Epidermal melanocyte (primary cell): ENCODE measurements at regions not wholly inside any gene's neighbourhood (a gene's known extent, or its start where the extent isn't known, plus 50 kb on each side); places are given as distances from the start of the nearest gene placed in this dataset.

Source experiments
- DNase-seq: peaks from one replicate; pipeline ENCODE4 v3.0.0; 2011; ENCODE audit warnings: low spot score; ENCODE audit not compliant: insufficient read length

- DNase-seq = no peak
Observed at GRCh38 chr1:227450489-227450888, 112.9 kb upstream of the ZNF678 start.

GRCh38 chr1:227449741-227450441 lies 113.5 kb upstream of the ZNF678 start:
- no peak for DNase-seq

- no peak for DNase-seq
Observed at GRCh38 chr1:227449051-227449450, 114.3 kb upstream of the ZNF678 start.

GRCh38 chr1:227447531-227447990 lies 115.8 kb upstream of the ZNF678 start:
- DNase-seq = no peak

GRCh38 chr1:227445746-227446145 lies 117.6 kb upstream of the ZNF678 start:
- no peak for DNase-seq

GRCh38 chr1:227445092-227445674 lies 118.2 kb upstream of the ZNF678 start:
- DNase-seq = no peak

GRCh38 chr1:227440182-227440581 lies 121.9 kb upstream of the CDC42BPA start:
- DNase-seq = no peak

- DNase-seq = peak; percentile 75
Observed at GRCh38 chr1:227437495-227438008, 119.3 kb upstream of the CDC42BPA start.

GRCh38 chr1:227434808-227435444 lies 116.6 kb upstream of the CDC42BPA start:
- DNase-seq = no peak

- DNase-seq = no peak
Observed at GRCh38 chr1:227433663-227434341, 115.5 kb upstream of the CDC42BPA start.

- no peak for DNase-seq
Observed at GRCh38 chr1:227432981-227433380, 114.7 kb upstream of the CDC42BPA start.

- no peak for DNase-seq
Observed at GRCh38 chr1:227432181-227432535, 113.9 kb upstream of the CDC42BPA start.

- DNase-seq = no peak
Observed at GRCh38 chr1:227429447-227430359, 111.4 kb upstream of the CDC42BPA start.

GRCh38 chr1:227428803-227429202 lies 110.5 kb upstream of the CDC42BPA start:
- DNase-seq = no peak

- no peak for DNase-seq
Observed at GRCh38 chr1:227427411-227427810, 109.1 kb upstream of the CDC42BPA start.

- no peak for DNase-seq
Observed at GRCh38 chr1:227424953-227425352, 106.7 kb upstream of the CDC42BPA start.

GRCh38 chr1:227424159-227424680 lies 105.9 kb upstream of the CDC42BPA start:
- no peak for DNase-seq

GRCh38 chr1:227422581-227422980 lies 104.3 kb upstream of the CDC42BPA start:
- DNase-seq = no peak

- no peak for DNase-seq
Observed at GRCh38 chr1:227420147-227420546, 101.9 kb upstream of the CDC42BPA start.

GRCh38 chr1:227417756-227418480 lies 99.6 kb upstream of the CDC42BPA start:
- DNase-seq = no peak
